PC-3 (cell line): ENCODE measurements at regions not wholly inside any gene's neighbourhood (a gene's known extent, or its start where the extent isn't known, plus 50 kb on each side); places are given as distances from the start of the nearest gene placed in this dataset.

Experiments used
- EZH2 ChIP-seq: fragments of 300-600 bp; sonication (generic); IDR thresholded peaks from one replicate; pipeline ENCODE4 v1.6.1; 2017; ENCODE audit warnings: antibody characterized with exemption, mild to moderate bottlenecking, low read length; ENCODE audit not compliant: unreplicated experiment
- EZH2phosphoT487 ChIP-seq: fragments of 300-600 bp; sonication (generic); IDR thresholded peaks from 2 replicates; pipeline ENCODE4 v1.6.1; 2018; ENCODE audit warnings: mild to moderate bottlenecking, antibody characterized with exemption, low read length, borderline replicate concordance
- TF ChIP-seq, protein P1 (sequence below): fragments of 300-600 bp; sonication (generic); conservative IDR thresholded peaks from 2 replicates; pipeline ENCODE4 v1.5.1; 2017; ENCODE audit warnings: antibody characterized with exemption, low read depth, mild to moderate bottlenecking, low read length

DNA sequence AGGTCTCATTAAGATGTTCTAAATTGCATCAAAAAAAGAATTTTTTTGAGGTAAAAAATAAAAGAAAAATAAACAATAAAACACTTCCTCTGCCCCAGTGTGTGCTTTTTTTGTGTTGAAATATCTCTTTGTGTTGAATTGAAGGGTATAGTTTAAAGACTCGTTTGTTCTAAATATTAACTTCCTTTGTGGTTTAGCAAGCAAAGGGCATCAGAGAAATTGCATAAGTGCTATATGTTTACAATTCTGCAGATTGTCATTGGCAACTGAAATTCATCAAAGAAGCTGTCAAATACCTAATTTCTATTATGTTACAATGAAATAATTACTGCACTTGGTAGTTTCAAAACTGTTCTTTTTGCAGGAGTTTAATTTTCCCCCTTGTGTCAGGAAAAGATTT is 260.5 kb downstream of the DKK2 start:
- TF ChIP-seq, protein P1, sequence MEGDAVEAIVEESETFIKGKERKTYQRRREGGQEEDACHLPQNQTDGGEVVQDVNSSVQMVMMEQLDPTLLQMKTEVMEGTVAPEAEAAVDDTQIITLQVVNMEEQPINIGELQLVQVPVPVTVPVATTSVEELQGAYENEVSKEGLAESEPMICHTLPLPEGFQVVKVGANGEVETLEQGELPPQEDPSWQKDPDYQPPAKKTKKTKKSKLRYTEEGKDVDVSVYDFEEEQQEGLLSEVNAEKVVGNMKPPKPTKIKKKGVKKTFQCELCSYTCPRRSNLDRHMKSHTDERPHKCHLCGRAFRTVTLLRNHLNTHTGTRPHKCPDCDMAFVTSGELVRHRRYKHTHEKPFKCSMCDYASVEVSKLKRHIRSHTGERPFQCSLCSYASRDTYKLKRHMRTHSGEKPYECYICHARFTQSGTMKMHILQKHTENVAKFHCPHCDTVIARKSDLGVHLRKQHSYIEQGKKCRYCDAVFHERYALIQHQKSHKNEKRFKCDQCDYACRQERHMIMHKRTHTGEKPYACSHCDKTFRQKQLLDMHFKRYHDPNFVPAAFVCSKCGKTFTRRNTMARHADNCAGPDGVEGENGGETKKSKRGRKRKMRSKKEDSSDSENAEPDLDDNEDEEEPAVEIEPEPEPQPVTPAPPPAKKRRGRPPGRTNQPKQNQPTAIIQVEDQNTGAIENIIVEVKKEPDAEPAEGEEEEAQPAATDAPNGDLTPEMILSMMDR: no peak
- no peak for TF ChIP-seq EZH2phosphoT487
- TF ChIP-seq EZH2: no peak
